Body of pancreas (tissue), 4 donors: ENCODE measurements at regions not wholly inside any gene's neighbourhood (a gene's known extent, or its start where the extent isn't known, plus 50 kb on each side); places are given as distances from the start of the nearest gene placed in this dataset.
A peak's percentile ranks its signal among the peaks of the same experiment; 100 is the strongest.

ENCODE experiments used
- ATAC-seq: fragments of 150-250 bp; one replicate; pipeline ENCODE4 v1.9.1; 2016
- DNase-seq, 4 donors: peaks; one replicate each; pipeline ENCODE4 v3.0.0-alpha.2; 2019
- H3K27ac ChIP-seq, 4 donors: fragments of 200-600 bp; sonication (generic); 1 replicate in 3 of 4; 2 replicates in 1 of 4; pipeline versions ENCODE4 v1.5.1 to v1.6.1; 2016 to 2019; ENCODE audit warnings: mild to moderate bottlenecking in 1 of 4, mixed read lengths in 1 of 4, moderate library complexity in 1 of 4
- H3K27me3 ChIP-seq, 2 donors: fragments of 200-600 bp; sonication (generic); one replicate each; pipeline ENCODE4 v1.6.0; 2016; ENCODE audit warnings: mild to moderate bottlenecking in 1 of 2
- H3K36me3 ChIP-seq, 2 donors: fragments of 200-600 bp; sonication (generic); replicated peaks in 1 of 2; 2 replicates each; pipeline ENCODE4 v1.5.1; 2016; ENCODE audit warnings: low read depth in 2 of 2; ENCODE audit not compliant: insufficient read depth in 1 of 2
- H3K4me1 ChIP-seq: fragments of 200-600 bp; sonication (generic); one replicate; pipeline ENCODE4 v1.6.0; 2016
- H3K4me3 ChIP-seq, 2 donors: fragments of 200-600 bp; sonication (generic); 1 replicate in 1 of 2; 2 replicates in 1 of 2; pipeline ENCODE4 v1.5.1; 2016 to 2019
- H3K9me3 ChIP-seq, 3 donors: fragments of 200-600 bp; sonication (generic); 1 replicate in 2 of 3; 2 replicates in 1 of 3; pipeline ENCODE4 v1.5.1; 2016
- POLR2A ChIP-seq, 3 donors: fragments of 450-650 bp; IDR thresholded peaks; one replicate each; pipeline ENCODE4 v1.6.1; 2016; ENCODE audit warnings: antibody characterized with exemption in 3 of 3, mild to moderate bottlenecking in 2 of 3
- WGBS, 2 donors: methylation state at CpG; one replicate each; pipeline ENCODE4 v1.1.5; 2017; 5-methylcytosine and 5-hydroxymethylcytosine counted together
- intact Hi-C: fragments of 100-400 bp; cut with DNase I; formaldehyde crosslinking; loops from one replicate; pipeline ENCODE4 v1.15.1; 2023
- TF ChIP-seq, protein P1 (sequence below), 7 experiments: fragments of 450-650 bp in 4 of 7; fragments of 200-600 bp in 3 of 7; sonication (generic) in 3 of 7; IDR thresholded peaks; one replicate each; pipeline ENCODE4 v1.5.1; 2016 to 2019; ENCODE audit warnings: antibody characterized with exemption in 7 of 7

DNA sequence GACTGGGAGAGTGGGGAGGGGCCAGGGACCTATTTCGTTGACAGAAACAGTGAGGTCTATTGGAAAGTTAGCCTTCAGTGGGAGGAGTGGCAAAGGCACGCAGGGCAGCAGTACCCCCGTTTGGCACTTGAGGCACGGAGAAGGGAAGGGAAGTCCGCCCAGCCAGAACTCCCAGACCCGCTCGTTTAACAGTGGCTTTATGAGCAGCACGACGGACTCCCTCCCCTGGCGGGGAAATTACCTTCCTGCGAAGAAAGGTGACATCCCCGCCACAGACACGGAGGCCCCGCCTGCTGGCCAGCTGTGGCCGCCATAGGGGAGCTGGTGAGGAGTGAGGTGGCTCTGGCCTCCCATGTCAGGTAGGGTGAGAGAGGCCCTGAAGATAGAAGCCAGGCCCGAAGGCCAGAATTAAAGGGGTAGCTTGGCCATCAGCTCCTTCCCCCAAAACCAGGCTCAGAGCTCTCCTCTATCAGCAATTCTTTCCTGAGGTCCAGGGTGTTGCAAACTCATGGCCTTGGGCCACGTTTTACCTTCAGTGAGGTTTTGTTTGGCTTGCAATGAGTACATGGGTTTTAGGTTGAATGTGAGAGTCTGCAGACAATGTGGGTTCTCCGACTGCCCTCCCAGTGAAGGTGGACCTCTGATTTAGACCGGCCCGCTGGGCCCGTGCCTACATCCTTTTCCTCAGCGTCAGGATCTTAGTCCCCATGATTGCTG is 123.7 kb downstream of the MRPL14 start:
- H3K27ac ChIP-seq, result peak overlapping the region; percentile 55 to 90 (median 87)
- peak; percentile 31 to 46 (median 40) for DNase-seq
- intact Hi-C loops, result no loop called here
- peak in 1 of 3 donors; percentile 49 for TF ChIP-seq POLR2A (IDR thresholded peaks at IDR 0.05)
- TF ChIP-seq, protein P1, sequence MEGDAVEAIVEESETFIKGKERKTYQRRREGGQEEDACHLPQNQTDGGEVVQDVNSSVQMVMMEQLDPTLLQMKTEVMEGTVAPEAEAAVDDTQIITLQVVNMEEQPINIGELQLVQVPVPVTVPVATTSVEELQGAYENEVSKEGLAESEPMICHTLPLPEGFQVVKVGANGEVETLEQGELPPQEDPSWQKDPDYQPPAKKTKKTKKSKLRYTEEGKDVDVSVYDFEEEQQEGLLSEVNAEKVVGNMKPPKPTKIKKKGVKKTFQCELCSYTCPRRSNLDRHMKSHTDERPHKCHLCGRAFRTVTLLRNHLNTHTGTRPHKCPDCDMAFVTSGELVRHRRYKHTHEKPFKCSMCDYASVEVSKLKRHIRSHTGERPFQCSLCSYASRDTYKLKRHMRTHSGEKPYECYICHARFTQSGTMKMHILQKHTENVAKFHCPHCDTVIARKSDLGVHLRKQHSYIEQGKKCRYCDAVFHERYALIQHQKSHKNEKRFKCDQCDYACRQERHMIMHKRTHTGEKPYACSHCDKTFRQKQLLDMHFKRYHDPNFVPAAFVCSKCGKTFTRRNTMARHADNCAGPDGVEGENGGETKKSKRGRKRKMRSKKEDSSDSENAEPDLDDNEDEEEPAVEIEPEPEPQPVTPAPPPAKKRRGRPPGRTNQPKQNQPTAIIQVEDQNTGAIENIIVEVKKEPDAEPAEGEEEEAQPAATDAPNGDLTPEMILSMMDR (IDR thresholded peaks at IDR 0.05), result peak in 4 of 7 experiments; percentile 19 to 30 (median 26)
- peaks cover 52% of the 10 kb centered on the region for H3K4me1 ChIP-seq
- H3K36me3 ChIP-seq, result no peaks in the 10 kb centered on the region
- H3K4me3 ChIP-seq, result no peak overlapping the region
- peak; percentile 25 for ATAC-seq
- no peaks in the 10 kb centered on the region for H3K27me3 ChIP-seq
- no peaks in the 10 kb centered on the region for H3K9me3 ChIP-seq
- 59 to 79% methylated on average over 13 to 22 of the region's 22 CpGs for WGBS, 2 donors

- peak; percentile 59 to 76 (median 68) for DNase-seq
- 31 to 65% methylated on average over 31 to 76 of the region's 76 CpGs for WGBS, 2 donors
- intact Hi-C loops, result no loop called here
- TF ChIP-seq POLR2A (IDR thresholded peaks at IDR 0.05), result peak; percentile 55 to 61 (median 57)
- TF ChIP-seq, protein P1 (IDR thresholded peaks at IDR 0.05), result peak in 2 of 7 experiments; percentile 24 to 32
- Histone ChIP-seq H3K9me3 (no peaks in the 10 kb centered on the region), H3K27me3 (no peaks in the 10 kb centered on the region), H3K27ac (peak overlapping the region; percentile 55 to 90 (median 87)), H3K36me3 (no peaks in the 10 kb centered on the region), H3K4me3 (no peak overlapping the region), H3K4me1 (peaks cover 58% of the 10 kb centered on the region)
- ATAC-seq, result peak; percentile 68
These were observed 124.5 kb downstream of the MRPL14 start for GRCh38 chr6:44002593-44003344.

DNA sequence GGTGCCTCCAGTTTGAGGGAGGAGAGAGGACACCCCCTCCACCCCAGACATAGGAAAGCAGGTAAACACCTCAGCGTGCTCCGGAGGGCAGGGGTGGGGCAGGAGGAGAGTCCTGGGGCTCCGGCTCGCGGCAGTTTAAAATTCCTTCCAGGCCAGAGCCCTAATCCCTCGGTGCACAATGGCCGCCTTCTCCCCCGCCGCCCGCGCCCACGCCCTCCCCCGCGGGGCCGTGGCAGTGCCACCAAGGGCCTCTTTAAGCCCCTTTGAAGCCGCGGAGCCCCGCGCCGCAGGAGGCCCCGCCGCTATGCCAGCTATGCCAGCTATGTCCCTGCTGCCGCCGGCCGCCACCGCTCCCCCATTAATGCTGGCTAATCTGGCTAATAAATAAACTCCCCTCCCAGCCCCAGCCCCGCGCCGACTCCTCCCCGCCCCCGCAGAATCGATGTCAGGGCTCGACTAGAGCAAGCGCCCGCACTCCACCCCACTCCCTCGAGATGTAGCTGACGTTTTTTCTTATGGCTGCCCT is 125.1 kb downstream of the MRPL14 start:
- Histone ChIP-seq H3K9me3 (no peaks in the 10 kb centered on the region), H3K27ac (peak overlapping the region; percentile 55 to 90 (median 87)), H3K4me3 (no peak overlapping the region), H3K27me3 (no peaks in the 10 kb centered on the region), H3K36me3 (no peaks in the 10 kb centered on the region), H3K4me1 (peaks cover 62% of the 10 kb centered on the region)
- DNase-seq (peak; percentile 74 to 82 (median 76)), ATAC-seq (peak; percentile 77)
- TF ChIP-seq, protein P1 (IDR thresholded peaks at IDR 0.05), result no peak
- no peak for TF ChIP-seq POLR2A (IDR thresholded peaks at IDR 0.05)
- WGBS, 2 donors, result 22 to 36% methylated on average over 33 to 37 of the region's 37 CpGs
- intact Hi-C loops, result no loop called here

DNA sequence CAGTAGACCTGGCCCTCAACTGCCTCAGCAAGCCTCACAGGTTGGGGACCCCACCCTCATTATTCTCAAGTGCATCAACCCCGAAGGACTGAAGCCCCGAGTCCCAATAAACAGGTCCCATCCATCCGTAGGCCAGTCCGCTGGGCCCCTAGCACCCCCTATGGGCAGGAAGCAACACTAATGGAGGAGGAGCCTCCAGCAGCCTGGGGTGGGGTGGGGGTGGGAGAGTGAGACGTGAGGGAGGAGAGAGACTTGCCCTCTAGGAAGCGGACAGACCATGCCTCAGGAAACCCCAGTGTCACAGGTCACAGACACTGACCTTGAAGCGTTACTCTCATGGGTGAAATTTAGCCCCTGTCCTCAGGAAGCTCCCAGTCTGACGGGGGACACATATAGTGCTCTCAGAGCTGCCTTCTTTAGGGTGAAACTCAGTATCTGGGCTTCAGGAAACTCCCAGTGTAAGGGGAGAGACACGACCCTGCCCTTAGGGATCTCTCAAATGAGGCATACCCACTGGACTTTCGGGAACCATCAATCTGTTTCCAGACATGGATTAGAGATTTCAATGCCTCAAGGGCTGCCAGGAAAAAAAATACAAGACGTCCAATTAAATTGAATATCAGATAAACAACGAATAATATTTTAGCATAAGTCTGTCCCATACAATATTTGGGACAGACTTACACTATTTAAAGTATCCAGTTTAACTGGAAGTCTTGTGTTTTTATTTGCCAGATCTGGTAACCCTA is 125.8 kb downstream of the MRPL14 start:
- Histone ChIP-seq H3K36me3 (no peaks in the 10 kb centered on the region), H3K4me1 (peaks cover 64% of the 10 kb centered on the region), H3K27ac (peak overlapping the region; percentile 55 to 90 (median 87)), H3K27me3 (no peaks in the 10 kb centered on the region), H3K4me3 (no peak overlapping the region), H3K9me3 (no peaks in the 10 kb centered on the region)
- ATAC-seq, result no peak
- TF ChIP-seq, protein P1 (IDR thresholded peaks at IDR 0.05), result peak in 4 of 7 experiments; percentile 9 to 23 (median 16)
- TF ChIP-seq POLR2A (IDR thresholded peaks at IDR 0.05), result no peak
- 51 to 58% methylated on average over 12 of the region's 12 CpGs for WGBS, 2 donors
- DNase-seq, result peak in 2 of 4 donors; percentile 25 to 31
- intact Hi-C loops, result no loop called here
